ENCODE measurements at regions not wholly inside any gene's neighbourhood (a gene's known extent, or its start where the extent isn't known, plus 50 kb on each side); places are given as distances from the start of the nearest gene placed in this dataset.
A peak's percentile ranks its signal among the peaks of the same experiment; 100 is the strongest.

DNA sequence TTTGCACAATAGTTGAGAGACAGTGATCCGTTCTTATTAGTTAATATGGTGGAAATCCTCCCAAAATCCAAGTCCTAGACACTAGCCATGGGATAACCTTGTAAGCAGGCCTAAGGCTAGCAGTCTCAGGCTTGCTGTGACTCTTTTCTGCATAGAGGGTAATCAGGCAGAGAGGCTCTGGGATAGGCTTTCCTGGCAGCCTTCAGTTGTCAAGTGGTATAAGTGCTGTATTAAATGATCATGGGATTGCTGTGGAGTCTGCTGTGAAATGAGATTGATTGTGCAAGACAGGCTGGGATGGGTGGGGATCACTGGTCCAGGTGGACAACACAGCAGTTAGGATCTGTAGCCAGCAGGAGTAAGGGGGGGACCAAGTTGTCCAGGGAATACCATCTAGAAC, 416.4 kb downstream of the TLE4 start:
- no peak for DNase-seq (ENCODE audit: low spot score)

DNA sequence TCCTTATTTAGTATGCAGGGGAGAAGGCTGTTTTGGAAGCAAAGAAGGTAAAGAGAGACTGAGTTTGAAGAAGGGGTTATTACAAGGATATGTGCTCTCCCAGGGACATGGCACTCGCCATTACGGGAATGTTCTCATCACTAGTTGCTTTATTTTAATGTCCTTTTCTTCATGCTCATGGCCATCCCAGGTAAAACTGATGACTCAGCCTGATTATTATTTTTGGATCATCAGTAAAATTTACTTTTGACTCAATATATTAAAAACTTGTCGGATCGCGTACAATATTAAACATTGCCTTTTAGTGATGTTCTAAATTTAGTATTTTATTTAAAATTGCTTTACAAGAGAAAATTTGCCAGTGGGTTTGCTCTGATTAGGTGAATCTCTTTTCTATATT, 414.7 kb downstream of the TLE4 start:
- no peak for DNase-seq (ENCODE audit: low spot score)

DNA sequence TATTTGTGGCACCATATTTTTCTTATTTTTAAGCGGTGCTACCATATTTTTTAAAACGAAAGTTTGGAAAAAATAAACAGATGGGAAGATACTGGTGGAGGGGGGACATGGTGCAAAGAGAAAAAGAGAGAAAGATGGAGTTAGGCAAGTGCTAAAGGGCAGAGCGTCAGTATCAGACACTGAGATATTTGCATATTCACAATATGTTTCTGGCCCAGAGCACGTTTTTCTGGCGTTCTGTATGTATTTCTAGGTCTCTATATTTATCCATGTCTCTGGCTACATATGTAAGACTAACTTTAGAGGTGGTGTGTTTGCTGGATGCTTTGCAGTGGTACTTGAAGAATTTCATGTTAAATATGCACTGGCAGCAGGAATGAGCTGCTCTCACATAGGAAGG, 414.0 kb downstream of the TLE4 start:
- no peak for DNase-seq (ENCODE audit: low spot score)

DNA sequence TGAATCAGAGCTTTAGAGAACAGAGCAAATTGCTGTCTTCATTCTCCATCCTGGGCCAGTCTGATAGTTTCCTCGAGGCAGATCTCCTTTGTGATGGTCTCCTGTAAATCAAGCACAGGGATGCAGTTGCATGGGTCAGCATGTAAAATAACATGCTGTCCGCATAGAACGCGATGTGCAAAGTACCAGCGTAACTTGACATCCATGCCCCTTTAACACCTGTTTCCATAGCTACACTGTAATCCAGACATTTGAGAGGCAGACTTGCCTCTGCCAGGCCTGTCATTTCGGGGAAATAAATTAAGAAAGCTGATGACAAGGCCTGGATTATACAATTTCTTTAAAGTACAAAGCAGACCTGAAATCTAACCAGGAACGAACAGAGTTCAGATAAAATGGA, 413.5 kb downstream of the TLE4 start:
- DNase-seq (ENCODE audit: low spot score) = no peak

DNA sequence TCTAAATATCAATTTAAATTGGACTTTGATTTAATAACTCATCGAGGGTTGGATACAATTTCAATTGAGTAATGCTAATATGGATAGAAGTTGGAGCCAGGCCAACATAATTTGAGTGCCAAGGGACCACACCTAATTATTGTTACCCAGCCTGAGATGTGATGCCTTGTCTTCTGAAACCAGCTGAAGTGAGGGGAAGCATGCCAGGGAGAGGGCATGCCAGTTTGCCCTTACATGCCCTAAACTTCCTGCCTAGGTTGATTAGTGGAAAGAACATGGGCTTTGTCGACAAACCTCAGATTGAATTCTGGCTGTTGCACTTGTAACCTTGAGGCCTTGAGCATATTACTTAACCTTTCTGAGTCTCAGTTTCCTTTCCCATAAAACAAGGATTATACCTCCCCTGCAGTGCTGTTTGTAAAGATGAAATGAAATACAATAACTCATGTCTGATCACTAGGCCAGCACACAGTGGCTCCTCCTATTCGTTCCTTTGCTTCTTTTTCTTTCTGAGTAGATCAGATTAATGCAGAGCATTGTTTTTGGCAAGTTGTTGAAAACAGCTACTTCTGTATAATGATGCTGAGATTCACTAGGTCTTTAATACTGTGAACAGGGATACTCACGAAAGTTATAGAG, 412.8 kb downstream of the TLE4 start:
- no peak for DNase-seq (ENCODE audit: low spot score)

DNA sequence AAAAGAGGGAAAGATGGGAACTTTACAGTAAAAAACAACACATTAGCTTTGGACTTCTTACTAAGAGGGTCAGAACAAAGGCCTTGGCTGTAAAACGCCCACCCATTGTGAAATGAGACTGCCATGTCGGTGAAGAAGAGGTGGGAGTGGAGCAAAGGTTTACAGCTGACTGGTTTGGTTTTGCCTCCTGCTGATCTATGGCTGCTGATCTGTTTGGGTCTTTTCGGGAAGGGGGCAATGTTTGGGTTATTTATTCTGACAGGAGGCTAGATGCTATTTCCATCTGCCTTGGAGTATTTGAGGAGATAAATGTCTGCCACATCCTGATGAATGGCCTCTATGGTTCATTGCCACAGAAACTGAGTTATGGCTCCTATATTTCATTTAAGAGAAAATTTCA, 408.7 kb downstream of the TLE4 start:
- no peak for DNase-seq (ENCODE audit: low spot score)

DNA sequence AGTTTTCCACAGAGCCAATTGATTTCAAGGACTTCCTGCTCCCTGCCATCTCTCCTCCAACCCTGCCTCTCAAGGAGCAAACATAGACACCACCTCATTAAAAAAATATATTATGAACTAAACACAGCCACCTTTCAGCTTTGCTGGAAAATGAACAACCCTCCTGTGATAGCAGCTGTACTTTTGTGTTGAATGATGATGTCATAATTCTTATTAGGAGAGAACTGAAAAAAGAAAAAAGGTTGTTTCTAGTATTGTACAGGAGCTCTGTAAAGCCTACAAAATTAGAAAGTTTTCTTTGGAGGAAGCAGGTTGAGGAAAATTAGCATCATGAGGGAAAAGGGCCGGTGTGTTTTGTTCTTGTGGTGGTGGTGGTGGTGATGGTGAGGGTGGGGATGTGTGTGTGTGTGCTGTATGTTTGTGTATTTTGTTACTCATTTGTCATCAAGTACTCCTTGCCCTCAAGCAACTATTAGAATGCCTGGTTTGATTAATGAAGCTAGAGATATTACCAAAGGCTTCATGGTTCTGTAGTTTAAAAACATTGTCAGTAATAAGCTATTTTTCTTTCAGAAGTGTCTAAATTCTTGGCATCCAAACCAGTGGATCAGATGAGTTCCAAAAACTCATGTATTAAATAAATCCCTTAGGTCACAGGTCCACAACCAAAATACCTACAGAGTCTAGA, 405.9 kb downstream of the TLE4 start:
- no peak for DNase-seq (ENCODE audit: low spot score)

DNA sequence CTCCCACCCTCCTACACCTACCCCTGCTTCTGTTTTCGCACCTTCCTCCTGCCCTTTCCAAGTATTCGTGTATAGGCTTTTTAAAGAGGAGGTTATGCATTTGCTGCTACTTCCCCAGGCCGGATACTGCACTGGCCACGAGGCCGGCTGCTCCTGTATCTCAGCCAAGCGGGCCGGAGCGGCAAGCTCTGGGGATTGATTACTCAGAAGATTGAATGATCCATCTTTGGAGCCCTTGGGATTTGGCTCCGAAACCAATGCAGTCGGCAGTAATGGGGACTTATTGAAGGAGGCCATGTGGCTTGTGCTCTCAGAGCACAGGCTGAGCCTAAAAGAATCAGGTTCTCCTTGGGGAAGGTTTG, 405.3 kb downstream of the TLE4 start:
- no peak for DNase-seq (ENCODE audit: low spot score)

DNA sequence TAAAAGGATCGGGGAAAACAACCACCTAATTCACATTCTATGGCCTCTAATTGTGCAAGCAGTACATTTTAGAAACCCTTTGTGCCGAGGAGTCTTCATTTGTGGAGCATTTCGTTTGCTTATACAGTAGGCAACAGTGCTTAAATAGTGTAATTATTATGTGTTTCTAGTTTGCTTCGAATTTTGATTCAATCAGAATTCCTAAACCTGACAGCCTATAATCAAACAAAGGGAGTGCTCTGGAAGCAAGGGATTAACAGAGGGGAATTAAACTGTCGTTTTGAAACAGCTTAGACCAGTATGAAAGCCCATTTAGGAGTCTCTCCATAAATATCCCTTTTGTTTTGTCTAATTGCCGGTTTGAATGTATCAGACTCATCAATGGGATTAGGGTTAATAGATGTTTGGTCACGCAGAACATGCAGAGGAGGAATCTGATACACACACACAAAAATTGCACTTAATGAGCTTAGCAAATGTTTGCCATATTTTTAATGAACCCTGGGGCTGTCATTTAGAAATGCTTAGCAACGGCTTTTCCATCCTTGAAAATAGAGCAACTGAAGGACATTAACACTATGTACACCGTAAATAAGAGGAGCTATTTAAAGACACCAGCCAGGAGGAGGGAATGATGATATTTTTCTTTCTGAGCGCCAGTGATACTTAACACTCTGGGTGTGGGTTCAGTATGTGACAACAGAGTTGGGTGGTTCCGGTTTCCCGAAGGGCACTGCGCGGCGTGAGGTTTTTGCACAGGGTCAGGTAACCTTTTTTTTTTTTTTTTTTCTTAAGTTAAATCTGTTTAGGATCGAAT, 404.7 kb downstream of the TLE4 start:
- DNase-seq (ENCODE audit: low spot score) = no peak

DNA sequence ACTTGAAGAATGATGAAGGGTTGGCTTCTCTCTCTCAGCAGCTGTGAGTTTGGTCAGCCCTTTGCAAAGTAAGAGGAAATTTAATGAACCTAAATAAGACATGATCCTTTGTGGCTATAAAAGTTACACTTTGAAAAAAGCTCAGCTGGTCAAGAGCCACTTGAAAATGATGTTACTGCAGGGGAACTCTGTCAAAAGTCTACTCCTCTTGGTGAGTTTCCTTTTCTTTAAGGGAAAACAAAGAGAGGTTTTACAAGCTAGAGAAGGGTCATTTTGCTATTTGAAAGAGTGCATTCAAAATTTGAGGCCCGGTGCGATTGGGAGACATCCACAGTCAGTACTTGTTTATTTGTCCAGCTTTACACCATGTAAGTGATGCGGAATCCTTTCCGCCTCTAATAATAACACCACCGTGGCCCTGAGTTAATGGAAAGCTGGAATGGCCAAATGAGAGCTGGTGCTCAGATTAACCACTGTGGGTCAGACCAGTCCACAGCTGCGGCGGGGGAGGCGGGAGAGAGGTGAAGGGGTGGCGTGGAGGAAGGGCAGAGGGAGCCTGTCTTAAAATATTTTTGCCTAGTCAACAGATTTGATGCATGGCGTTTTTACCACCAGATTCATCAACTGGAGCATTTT, 404.0 kb downstream of the TLE4 start:
- no peak for DNase-seq (ENCODE audit: low spot score)

DNA sequence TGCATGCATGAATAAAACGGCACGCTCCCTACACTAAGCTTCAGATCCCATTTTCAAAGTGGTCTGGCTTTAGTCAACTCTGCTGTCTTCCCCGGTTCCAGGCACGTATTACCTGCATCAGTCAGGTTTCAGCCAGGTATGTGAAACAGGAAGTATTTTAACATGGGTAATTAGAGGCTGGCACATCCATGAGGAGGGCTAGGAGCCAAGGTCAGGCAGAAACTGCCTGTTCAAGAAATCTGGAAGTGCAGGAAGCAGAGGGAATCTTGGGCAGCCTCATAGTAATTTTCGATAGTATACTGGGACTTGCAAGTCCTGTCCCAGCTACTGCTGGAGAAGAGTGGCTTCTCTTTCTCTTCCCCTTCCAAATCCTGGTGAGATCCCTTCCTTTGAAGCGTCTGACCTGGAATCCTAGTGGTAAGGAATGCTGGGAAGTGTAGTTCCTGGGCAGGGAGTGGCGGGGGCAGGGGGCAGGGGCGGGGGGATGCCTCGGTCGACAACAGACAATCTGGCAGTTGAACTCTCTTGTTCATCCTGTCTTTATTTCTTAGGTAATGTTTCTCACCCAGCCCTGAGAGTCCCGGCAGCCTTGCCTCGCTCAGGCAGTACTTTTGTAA, 403.1 kb downstream of the TLE4 start:
- DNase-seq (ENCODE audit: low spot score) = peak; percentile 43

DNA sequence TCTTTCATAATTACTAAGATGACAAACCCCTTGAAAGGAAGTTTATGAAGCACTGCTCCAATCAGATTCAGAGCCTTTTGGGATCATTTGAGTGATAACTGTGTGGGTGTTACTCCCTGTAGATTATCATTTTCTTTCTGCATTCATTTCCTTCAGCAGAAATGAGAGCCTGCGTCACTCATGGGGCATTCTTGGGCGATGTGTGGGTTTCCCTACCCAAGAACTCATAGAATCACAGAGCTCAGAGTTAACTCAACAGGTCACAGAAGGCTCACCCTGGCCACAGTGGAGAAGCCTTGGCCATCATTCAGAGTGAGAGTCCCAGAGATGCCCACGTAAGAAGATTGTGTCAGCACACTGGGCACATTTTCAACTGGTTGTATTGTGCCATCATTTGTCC, 401.9 kb downstream of the TLE4 start:
- DNase-seq (ENCODE audit: low spot score) = no peak

DNA sequence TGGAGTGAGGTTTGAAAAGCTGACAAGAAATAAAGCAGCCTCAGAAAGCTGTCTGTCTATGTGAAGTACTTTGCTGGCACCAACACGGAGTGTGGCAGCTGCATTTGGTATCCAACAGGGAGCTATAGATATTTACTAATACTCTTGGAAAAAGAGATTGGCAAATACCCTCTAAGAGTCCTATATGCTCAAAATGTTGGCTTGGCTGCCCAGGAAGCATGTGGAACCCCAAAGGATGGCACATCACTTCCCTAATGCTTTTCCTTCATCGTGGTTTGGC, 398.3 kb downstream of the TLE4 start:
- no peak for DNase-seq (ENCODE audit: low spot score)

DNA sequence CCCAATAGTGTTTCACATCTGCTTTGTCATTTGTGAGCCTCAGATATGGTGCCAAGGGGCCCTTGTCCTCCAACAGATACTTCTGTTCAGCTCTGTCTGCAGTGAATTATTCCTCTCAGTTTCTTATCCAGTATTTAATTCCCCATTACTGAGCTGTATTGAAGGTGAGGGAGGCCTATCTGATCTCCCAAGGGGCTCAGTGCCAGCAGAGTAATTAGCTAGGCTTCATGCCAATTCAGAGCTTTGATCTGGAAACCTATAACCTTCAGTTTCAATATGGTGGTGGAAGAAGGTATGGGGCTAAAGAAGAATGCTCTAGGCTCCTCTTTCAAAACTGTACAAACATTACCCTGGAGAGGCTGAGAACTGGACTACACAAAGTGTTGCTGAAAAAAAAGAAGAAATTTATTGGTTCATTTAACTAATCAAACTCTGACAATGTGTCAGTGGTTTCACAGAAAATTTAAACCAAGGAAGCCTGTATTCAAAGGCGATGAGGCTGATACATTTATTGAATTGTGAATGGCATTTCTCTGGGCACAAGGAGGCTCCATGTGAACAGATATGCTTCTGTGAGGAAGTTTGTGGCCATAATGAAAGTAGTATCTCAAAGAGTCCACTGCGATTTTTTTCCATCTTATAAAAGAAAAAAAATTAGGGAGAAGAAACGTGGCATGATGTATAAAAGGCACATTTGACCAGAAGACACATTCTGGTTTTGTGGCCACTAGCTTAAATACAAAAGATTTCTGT, 397.8 kb downstream of the TLE4 start:
- no peak for DNase-seq (ENCODE audit: low spot score)

DNA sequence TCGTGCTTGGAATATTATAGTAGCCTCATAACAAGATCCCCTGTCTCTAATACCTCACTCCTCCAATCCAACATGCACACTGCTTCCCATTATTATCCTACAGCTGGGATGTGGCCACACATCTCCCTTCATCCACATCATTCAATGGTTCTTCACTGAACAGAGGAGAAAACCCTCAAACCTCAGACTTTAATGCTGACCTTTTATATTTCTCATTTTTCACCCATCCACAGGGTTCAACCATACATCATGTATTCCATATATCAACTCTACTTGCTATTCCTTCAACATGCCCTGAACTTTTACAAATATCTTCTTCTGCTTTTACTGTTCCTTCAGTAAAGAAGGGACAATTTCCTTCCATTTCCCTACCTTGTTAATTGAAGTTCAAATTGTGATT, 396.8 kb downstream of the TLE4 start:
- no peak for DNase-seq (ENCODE audit: low spot score)

DNA sequence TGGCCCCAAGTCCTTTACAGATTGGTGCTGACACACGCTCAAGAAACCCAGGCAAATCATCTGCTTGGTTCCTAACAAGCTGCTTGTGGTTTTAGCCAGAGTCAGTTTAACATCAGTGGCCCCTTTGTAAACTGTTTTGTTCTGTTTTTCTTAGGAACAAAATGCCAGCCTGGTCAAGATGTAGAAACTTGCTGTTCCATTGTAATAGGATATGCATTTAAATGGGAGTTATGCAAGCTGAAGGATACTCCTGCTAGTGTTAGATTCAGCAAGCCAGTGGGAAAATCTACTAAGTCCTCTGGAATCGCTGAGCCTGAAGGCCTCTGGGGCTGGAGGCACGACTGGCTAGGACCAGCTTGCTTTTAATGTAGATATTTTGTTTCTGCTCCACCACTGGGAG, 391.1 kb downstream of the TLE4 start:
- DNase-seq (ENCODE audit: low spot score) = peak; percentile 35

DNA sequence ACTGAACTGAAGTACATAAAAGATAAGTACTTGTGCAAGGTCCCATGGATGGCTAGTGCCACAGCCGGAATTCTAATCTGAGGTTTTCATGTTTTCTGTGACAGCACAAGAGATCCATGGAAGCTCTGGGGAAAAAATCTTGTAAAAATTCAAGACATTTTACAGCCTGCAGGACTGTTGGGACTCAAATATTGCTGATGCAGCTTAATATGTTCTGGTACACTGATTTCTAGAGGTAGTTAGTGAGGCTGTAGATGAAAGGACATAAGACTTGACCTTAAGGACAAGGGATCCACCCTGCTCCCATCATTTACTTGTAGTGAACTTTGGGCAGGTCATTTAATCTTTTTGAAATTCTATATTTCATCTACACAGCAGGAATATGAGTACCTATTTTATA, 390.4 kb downstream of the TLE4 start:
- DNase-seq (ENCODE audit: low spot score) = no peak

DNA sequence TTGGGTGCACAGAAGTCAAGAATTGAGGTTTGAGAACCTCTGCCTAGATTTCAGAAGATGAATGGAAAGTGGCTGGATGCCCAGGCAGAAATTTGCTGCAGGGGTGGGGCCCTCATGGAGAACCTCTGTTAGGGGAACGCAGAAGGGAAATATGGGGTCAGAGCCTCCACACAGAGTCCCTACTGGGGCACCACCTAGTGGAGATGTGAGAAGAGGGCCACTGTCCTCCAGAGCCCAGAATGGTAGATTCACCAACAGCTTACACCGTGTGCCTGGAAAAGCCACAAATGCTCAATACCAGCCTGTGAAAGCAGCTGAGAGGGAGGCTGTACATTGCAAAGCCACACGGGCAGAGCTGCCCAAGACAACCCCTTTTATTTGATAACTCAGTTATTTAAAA, 383.5 kb downstream of the TLE4 start:
- no peak for DNase-seq (ENCODE audit: low spot score)

DNA sequence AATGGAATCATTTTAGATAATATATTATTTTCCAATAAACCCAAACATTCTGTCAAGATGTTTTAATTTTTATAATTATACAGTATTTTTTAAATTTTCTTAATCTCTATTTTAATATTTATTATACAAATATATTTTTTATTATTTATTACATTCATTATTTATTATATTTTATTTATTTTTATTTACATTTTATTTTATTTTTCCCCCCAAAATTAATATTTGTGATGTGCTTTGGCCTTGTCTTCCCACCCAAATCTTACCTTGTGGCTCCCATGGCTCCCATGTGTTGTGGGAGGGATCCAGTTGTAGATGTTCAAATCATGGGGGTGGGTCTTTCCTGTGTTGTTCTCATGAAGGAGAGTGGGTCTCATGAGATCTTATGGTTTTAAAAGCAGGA, 382.1 kb downstream of the TLE4 start:
- DNase-seq (ENCODE audit: low spot score) = no peak

DNA sequence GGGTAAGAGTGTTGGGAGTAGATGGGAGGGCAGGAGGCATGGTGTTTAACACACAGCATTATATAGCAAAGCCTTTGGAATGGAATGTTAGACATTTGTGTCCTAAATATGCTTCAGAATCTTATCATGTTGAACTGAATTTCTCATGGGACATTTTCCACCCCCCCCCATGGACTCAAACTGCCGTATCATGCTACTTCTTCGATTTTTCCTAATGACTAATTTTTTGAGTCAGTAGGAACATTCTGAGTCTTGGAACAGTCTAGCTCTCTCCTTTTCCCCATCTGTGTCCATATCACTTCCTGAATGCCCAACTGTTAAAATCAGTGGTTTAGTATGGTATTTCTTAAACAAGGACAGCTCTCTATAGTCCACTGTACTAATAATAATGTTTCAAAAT, 380.6 kb downstream of the TLE4 start:
- no peak for DNase-seq (ENCODE audit: low spot score)

DNA sequence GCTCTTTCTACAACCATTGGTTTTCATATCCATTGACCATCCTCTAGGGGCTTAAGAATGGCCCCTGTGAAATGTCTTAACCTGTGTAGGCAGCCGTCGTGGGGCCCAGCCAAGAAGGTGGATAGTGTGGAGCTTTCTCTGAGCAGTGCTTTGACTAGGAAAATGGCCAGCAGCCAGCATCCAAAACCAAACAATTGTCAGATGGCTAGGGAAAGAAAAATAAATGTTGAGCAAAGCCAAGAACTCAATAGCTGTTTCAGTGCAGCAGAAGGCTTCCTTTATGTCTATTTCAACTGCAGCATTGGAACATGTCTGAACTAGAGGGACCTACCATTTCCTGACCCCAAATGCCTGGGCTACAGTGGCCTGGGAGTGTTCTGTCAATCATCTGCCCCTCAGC, 374.9 kb downstream of the TLE4 start:
- DNase-seq (ENCODE audit: low spot score) = no peak

DNA sequence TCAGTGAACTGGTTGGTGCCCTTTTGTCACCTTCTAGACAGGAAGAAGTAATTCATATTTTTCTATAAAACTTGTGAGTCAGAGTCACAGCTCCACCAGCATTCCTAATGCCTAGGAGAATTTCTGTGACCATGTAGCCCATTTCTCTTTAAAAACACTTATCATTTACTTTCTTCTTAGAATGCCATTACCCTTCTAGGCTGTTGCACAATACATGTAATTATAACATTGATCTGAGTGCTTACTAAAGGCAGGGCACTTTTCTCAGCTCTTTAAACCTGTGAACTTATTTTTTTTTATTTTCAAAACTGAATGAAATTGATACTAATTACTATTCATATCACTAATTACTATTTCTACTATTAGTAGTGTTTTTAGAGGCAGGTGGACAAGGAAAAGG, 373.7 kb downstream of the TLE4 start:
- DNase-seq (ENCODE audit: low spot score) = no peak

Data from iPS-NIHi11 (cell line).